Body of pancreas (tissue), 4 donors: ENCODE measurements at regions not wholly inside any gene's neighbourhood (a gene's known extent, or its start where the extent isn't known, plus 50 kb on each side); places are given as distances from the start of the nearest gene placed in this dataset.

Experiments used
- CTCF ChIP-seq, 7 experiments: fragments of 450-650 bp in 4 of 7; fragments of 200-600 bp in 3 of 7; sonication (generic) in 3 of 7; IDR thresholded peaks; one replicate each; pipeline ENCODE4 v1.5.1; 2016 to 2019; ENCODE audit warnings: antibody characterized with exemption in 7 of 7
- POLR2A ChIP-seq, 3 donors: fragments of 450-650 bp; IDR thresholded peaks; one replicate each; pipeline ENCODE4 v1.6.1; 2016; ENCODE audit warnings: antibody characterized with exemption in 3 of 3, mild to moderate bottlenecking in 2 of 3

DNA sequence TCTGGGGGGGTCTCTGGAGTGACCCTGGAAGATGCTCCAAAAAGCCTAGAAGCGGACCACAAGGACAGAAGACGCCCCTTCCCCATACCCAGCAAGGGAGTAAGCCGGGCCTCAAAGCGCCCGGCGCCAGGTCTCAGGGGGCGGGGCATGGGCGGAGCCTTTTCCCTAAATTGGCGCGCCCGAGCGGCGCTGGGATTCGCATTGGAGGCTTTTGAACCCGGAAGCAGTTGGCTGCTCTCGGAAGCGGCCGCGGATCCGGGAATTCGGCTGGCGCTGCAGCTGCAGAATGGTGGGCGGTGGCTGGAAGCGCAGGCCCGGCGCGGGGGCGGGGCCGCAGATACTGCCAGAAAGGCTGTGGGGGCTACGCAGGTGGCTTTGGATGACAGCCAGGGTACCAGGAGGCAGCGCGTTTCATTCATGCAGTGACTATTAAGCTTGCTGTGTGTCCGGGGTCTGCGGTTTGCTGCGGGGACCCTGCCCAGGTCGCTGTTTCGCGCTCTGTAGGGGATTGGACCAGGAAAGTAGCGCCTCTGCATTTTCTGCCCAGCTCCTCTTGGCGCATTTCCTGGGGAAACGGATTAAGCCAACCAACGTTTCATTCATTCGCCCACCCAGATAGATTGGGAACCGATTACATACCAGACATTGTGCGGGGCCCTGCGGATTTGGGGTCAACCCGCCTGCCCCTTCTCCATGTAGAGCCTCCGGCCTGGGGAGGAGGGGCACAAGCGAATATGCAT is 83.0 kb upstream of the FREM1 start:
- TF ChIP-seq CTCF (IDR thresholded peaks at IDR 0.05) (no peak), POLR2A (IDR thresholded peaks at IDR 0.05) (peak in 2 of 3 donors; percentile 45 to 48)
